ENCODE measurements at regions not wholly inside any gene's neighbourhood (a gene's known extent, or its start where the extent isn't known, plus 50 kb on each side); places are given as distances from the start of the nearest gene placed in this dataset.
A peak's percentile ranks its signal among the peaks of the same experiment; 100 is the strongest.
"Not testable (repeated sequence)": the region's sequence is repeated elsewhere in the genome, so short reads cannot be mapped to it uniquely, and the experiment has no call there.

- H3K4me3 ChIP-seq (replicated peaks in 1 of 4; ENCODE audit: control extremely low read depth in 1 of 4, insufficient read depth in 1 of 4, low read depth in 3 of 4, low read length in 4 of 4), result no peak overlapping the region
- H3K27ac ChIP-seq (ENCODE audit: insufficient read depth, low read length), result no peak overlapping the region
- no peaks in the 10 kb centered on the region for H3K36me3 ChIP-seq (ENCODE audit: control insufficient read depth, insufficient read depth, low read length)
- no peaks in the 10 kb centered on the region for H3K79me2 ChIP-seq (ENCODE audit: control insufficient read depth, insufficient read depth, low read length)
- no peaks in the 10 kb centered on the region for H3K27me3 ChIP-seq (ENCODE audit: control insufficient read depth, insufficient read depth, low read length)
- no peak overlapping the region for H3K4me2 ChIP-seq (ENCODE audit: extremely low read depth, insufficient read depth, low read length)
- TF ChIP-seq CTCF (conservative IDR thresholded peaks at IDR 0.05 in 1 of 2, IDR thresholded peaks at IDR 0.05 in 1 of 2; ENCODE audit: low read depth in 1 of 2, low read length in 2 of 2) (no peak), EZH2 (IDR thresholded peaks at IDR 0.05; ENCODE audit: low read length, missing control alignments) (no peak)
- no peaks in the 10 kb centered on the region for H3K9me3 ChIP-seq (ENCODE audit: control insufficient read depth, insufficient read depth, low read depth, low read length)
- DNase-seq (ENCODE audit: low read depth in 2 of 2), result no peak
- no peaks in the 10 kb centered on the region for H4K20me1 ChIP-seq (ENCODE audit: control insufficient read depth, extremely low read depth, insufficient read depth, low read length)
- no peaks in the 10 kb centered on the region for H3K4me1 ChIP-seq (ENCODE audit: control insufficient read depth, extremely low read depth, insufficient read depth, low read length)
- no peak overlapping the region for H3K9ac ChIP-seq (ENCODE audit: insufficient read depth, low read length)
- H2AFZ ChIP-seq (ENCODE audit: low read length), result no peak overlapping the region
These were observed 1310.8 kb downstream of the XPNPEP1 start for GRCh38 chr10:108612485-108612884.

- no peaks in the 10 kb centered on the region for H3K4me1 ChIP-seq (ENCODE audit: control insufficient read depth, extremely low read depth, insufficient read depth, low read length)
- TF ChIP-seq EZH2 (IDR thresholded peaks at IDR 0.05; ENCODE audit: low read length, missing control alignments) (no peak), CTCF (conservative IDR thresholded peaks at IDR 0.05 in 1 of 2, IDR thresholded peaks at IDR 0.05 in 1 of 2; ENCODE audit: low read depth in 1 of 2, low read length in 2 of 2) (no peak)
- H3K4me2 ChIP-seq (ENCODE audit: extremely low read depth, insufficient read depth, low read length), result no peak overlapping the region
- H3K79me2 ChIP-seq (ENCODE audit: control insufficient read depth, insufficient read depth, low read length), result no peaks in the 10 kb centered on the region
- no peaks in the 10 kb centered on the region for H3K27me3 ChIP-seq (ENCODE audit: control insufficient read depth, insufficient read depth, low read length)
- H4K20me1 ChIP-seq (ENCODE audit: control insufficient read depth, extremely low read depth, insufficient read depth, low read length), result no peaks in the 10 kb centered on the region
- H3K36me3 ChIP-seq (ENCODE audit: control insufficient read depth, insufficient read depth, low read length), result no peaks in the 10 kb centered on the region
- no peak overlapping the region for H3K9ac ChIP-seq (ENCODE audit: insufficient read depth, low read length)
- H3K9me3 ChIP-seq (ENCODE audit: control insufficient read depth, insufficient read depth, low read depth, low read length), result no peaks in the 10 kb centered on the region
- no peak overlapping the region for H3K4me3 ChIP-seq (replicated peaks in 1 of 4; ENCODE audit: control extremely low read depth in 1 of 4, insufficient read depth in 1 of 4, low read depth in 3 of 4, low read length in 4 of 4)
- DNase-seq (ENCODE audit: low read depth in 2 of 2), result no peak
- H3K27ac ChIP-seq (ENCODE audit: insufficient read depth, low read length), result no peak overlapping the region
- no peak overlapping the region for H2AFZ ChIP-seq (ENCODE audit: low read length)
These were observed 1314.5 kb downstream of the XPNPEP1 start for GRCh38 chr10:108608860-108609259.

GRCh38 chr10:108601851-108602250 lies 1321.5 kb downstream of the XPNPEP1 start:
- H3K79me2 ChIP-seq (ENCODE audit: control insufficient read depth, insufficient read depth, low read length), result no peaks in the 10 kb centered on the region
- H2AFZ ChIP-seq (ENCODE audit: low read length), result no peak overlapping the region
- H3K9ac ChIP-seq (ENCODE audit: insufficient read depth, low read length), result no peak overlapping the region
- H3K4me2 ChIP-seq (ENCODE audit: extremely low read depth, insufficient read depth, low read length), result no peak overlapping the region
- no peak overlapping the region for H3K27ac ChIP-seq (ENCODE audit: insufficient read depth, low read length)
- no peaks in the 10 kb centered on the region for H3K27me3 ChIP-seq (ENCODE audit: control insufficient read depth, insufficient read depth, low read length)
- no peak overlapping the region for H3K4me3 ChIP-seq (replicated peaks in 1 of 4; ENCODE audit: control extremely low read depth in 1 of 4, insufficient read depth in 1 of 4, low read depth in 3 of 4, low read length in 4 of 4)
- H3K9me3 ChIP-seq (ENCODE audit: control insufficient read depth, insufficient read depth, low read depth, low read length), result no peaks in the 10 kb centered on the region
- TF ChIP-seq CTCF (conservative IDR thresholded peaks at IDR 0.05 in 1 of 2, IDR thresholded peaks at IDR 0.05 in 1 of 2; ENCODE audit: low read depth in 1 of 2, low read length in 2 of 2), result no peak
- no peak for TF ChIP-seq EZH2 (IDR thresholded peaks at IDR 0.05; ENCODE audit: low read length, missing control alignments)
- H4K20me1 ChIP-seq (ENCODE audit: control insufficient read depth, extremely low read depth, insufficient read depth, low read length), result no peaks in the 10 kb centered on the region
- no peaks in the 10 kb centered on the region for H3K4me1 ChIP-seq (ENCODE audit: control insufficient read depth, extremely low read depth, insufficient read depth, low read length)
- DNase-seq (ENCODE audit: low read depth in 2 of 2), result peak in 1 of 2 donors; percentile 54
- H3K36me3 ChIP-seq (ENCODE audit: control insufficient read depth, insufficient read depth, low read length), result no peaks in the 10 kb centered on the region

- H3K4me3 ChIP-seq (replicated peaks in 1 of 4; ENCODE audit: control extremely low read depth in 1 of 4, insufficient read depth in 1 of 4, low read depth in 3 of 4, low read length in 4 of 4); H4K20me1 ChIP-seq (ENCODE audit: control insufficient read depth, extremely low read depth, insufficient read depth, low read length); H3K4me1 ChIP-seq (ENCODE audit: control insufficient read depth, extremely low read depth, insufficient read depth, low read length); H3K27me3 ChIP-seq (ENCODE audit: control insufficient read depth, insufficient read depth, low read length); H3K4me2 ChIP-seq (ENCODE audit: extremely low read depth, insufficient read depth, low read length); H3K36me3 ChIP-seq (ENCODE audit: control insufficient read depth, insufficient read depth, low read length); H3K79me2 ChIP-seq (ENCODE audit: control insufficient read depth, insufficient read depth, low read length); H3K9ac ChIP-seq (ENCODE audit: insufficient read depth, low read length); H3K27ac ChIP-seq (ENCODE audit: insufficient read depth, low read length); H2AFZ ChIP-seq (ENCODE audit: low read length); H3K9me3 ChIP-seq (ENCODE audit: control insufficient read depth, insufficient read depth, low read depth, low read length); DNase-seq (ENCODE audit: low read depth in 2 of 2): not testable (repeated sequence)
These were observed 1322.8 kb downstream of the XPNPEP1 start for GRCh38 chr10:108600511-108600910.

- not testable (repeated sequence) for H3K9ac ChIP-seq (ENCODE audit: insufficient read depth, low read length)
These were observed 1324.0 kb downstream of the XPNPEP1 start for GRCh38 chr10:108599317-108599716.

More at GRCh38 chr10:108599317-108599716, 1324.0 kb downstream of the XPNPEP1 start:
- not testable (repeated sequence) for H3K36me3 ChIP-seq (ENCODE audit: control insufficient read depth, insufficient read depth, low read length); H2AFZ ChIP-seq (ENCODE audit: low read length); H3K4me3 ChIP-seq (replicated peaks in 1 of 4; ENCODE audit: control extremely low read depth in 1 of 4, insufficient read depth in 1 of 4, low read depth in 3 of 4, low read length in 4 of 4); DNase-seq (ENCODE audit: low read depth in 2 of 2); H3K79me2 ChIP-seq (ENCODE audit: control insufficient read depth, insufficient read depth, low read length); H3K4me2 ChIP-seq (ENCODE audit: extremely low read depth, insufficient read depth, low read length); H4K20me1 ChIP-seq (ENCODE audit: control insufficient read depth, extremely low read depth, insufficient read depth, low read length); H3K9me3 ChIP-seq (ENCODE audit: control insufficient read depth, insufficient read depth, low read depth, low read length); H3K27ac ChIP-seq (ENCODE audit: insufficient read depth, low read length); H3K4me1 ChIP-seq (ENCODE audit: control insufficient read depth, extremely low read depth, insufficient read depth, low read length); H3K27me3 ChIP-seq (ENCODE audit: control insufficient read depth, insufficient read depth, low read length)

Data from fibroblast of lung (primary cell).